GM18505 (cell line): ENCODE measurements at regions not wholly inside any gene's neighbourhood (a gene's known extent, or its start where the extent isn't known, plus 50 kb on each side); places are given as distances from the start of the nearest gene placed in this dataset.

Source experiments
- ATAC-seq: cut with Tn5 transposase; IDR thresholded peaks from one replicate; pipeline ENCODE4 v1.9.1; 2021; ENCODE audit not compliant: unreplicated experiment
- POLR2A ChIP-seq: IDR thresholded peaks from 4 replicates; pipeline ENCODE4 v1.6.1; 2011; ENCODE audit warnings: borderline replicate concordance; ENCODE audit not compliant: insufficient read depth, insufficient read length; ENCODE audit errors: extremely low read depth

- no peak for TF ChIP-seq POLR2A
- ATAC-seq = no peak
Observed at GRCh38 chr2:215705281-215705680, 269.4 kb upstream of the FN1 start.

- ATAC-seq = no peak
Observed at GRCh38 chr2:215702116-215702902, 266.4 kb upstream of the FN1 start.

GRCh38 chr2:215699700-215700538 lies 264.1 kb upstream of the FN1 start:
- no peak for ATAC-seq
- TF ChIP-seq POLR2A = no peak

More at GRCh38 chr2:215702116-215702902, 266.4 kb upstream of the FN1 start:
- no peak for TF ChIP-seq POLR2A

GRCh38 chr2:215699018-215699417 lies 263.1 kb upstream of the FN1 start:
- no peak for ATAC-seq
- TF ChIP-seq POLR2A = no peak

GRCh38 chr2:215698566-215698965 lies 262.7 kb upstream of the FN1 start:
- no peak for TF ChIP-seq POLR2A
- ATAC-seq = no peak

- ATAC-seq = no peak
- no peak for TF ChIP-seq POLR2A
Observed at GRCh38 chr2:215697496-215697895, 261.6 kb upstream of the FN1 start.

GRCh38 chr2:215697003-215697402 lies 261.1 kb upstream of the FN1 start:
- no peak for ATAC-seq
- TF ChIP-seq POLR2A = no peak

GRCh38 chr2:215695861-215696260 lies 260.0 kb upstream of the FN1 start:
- no peak for TF ChIP-seq POLR2A
- ATAC-seq = no peak

GRCh38 chr2:215693999-215694580 lies 258.2 kb upstream of the FN1 start:
- TF ChIP-seq POLR2A = no peak
- no peak for ATAC-seq

- no peak for TF ChIP-seq POLR2A
- no peak for ATAC-seq
Observed at GRCh38 chr2:215693193-215693998, 257.5 kb upstream of the FN1 start.

- ATAC-seq = no peak
- TF ChIP-seq POLR2A = no peak
Observed at GRCh38 chr2:215692387-215693079, 256.7 kb upstream of the FN1 start.

GRCh38 chr2:215691346-215691745 lies 255.5 kb upstream of the FN1 start:
- no peak for TF ChIP-seq POLR2A
- no peak for ATAC-seq
